ENCODE measurements at regions not wholly inside any gene's neighbourhood (a gene's known extent, or its start where the extent isn't known, plus 50 kb on each side); places are given as distances from the start of the nearest gene placed in this dataset.

DNA sequence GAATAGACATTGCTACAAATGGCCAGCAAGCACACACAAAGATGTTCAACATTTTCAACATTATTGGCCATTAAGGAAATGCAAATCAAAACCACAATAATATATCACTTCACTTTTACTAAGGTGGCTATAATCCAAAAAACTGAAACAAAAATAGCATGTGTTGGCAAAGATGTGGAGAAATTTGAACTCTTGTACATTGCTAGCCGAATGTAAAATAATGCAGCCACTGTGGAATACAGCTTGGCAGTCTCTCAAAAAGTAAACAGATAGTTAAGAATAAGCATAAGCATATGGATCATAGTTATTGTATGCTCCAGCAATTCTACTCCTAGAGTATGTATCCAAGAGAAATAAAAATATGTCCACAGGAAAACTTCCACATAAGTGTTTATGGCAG, 192.5 kb downstream of the EN1 start:
- intact Hi-C loops (cut with micrococcal nuclease), result no loop called here
- Mint-ChIP-seq H3K4me3 (no peak overlapping the region), H3K27ac (no peak overlapping the region), H3K4me1 (ENCODE audit: low read depth) (no peaks in the 10 kb centered on the region), H3K36me3 (ENCODE audit: low read depth) (no peaks in the 10 kb centered on the region), H3K9me3 (peaks cover 10% of the 10 kb centered on the region), H3K27me3 (no peaks in the 10 kb centered on the region)

DNA sequence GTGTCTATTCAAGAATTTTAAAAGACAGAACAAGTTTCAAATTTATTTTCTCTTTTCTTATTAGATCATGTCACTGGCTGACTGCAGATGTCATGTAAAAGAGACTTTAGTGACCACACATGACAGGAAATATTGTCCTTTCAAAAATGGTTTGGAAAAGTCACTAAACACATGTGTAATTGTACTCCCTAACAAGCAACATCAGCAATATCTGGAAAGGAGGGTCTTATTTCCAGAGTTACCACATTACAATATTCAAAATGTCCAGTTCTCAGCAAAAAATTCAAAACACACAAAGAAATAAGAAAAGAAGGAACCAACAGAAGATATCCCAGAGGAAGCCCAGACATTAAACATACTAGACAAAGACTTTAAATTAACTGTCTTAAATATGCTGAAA, 197.1 kb downstream of the EN1 start:
- intact Hi-C loops (cut with micrococcal nuclease), result no loop called here
- H3K9me3 Mint-ChIP-seq, result peaks cover 10% of the 10 kb centered on the region
- H3K4me3 Mint-ChIP-seq, result no peak overlapping the region
- no peaks in the 10 kb centered on the region for H3K36me3 Mint-ChIP-seq (ENCODE audit: low read depth)
- no peak overlapping the region for H3K27ac Mint-ChIP-seq
- H3K4me1 Mint-ChIP-seq (ENCODE audit: low read depth), result no peaks in the 10 kb centered on the region
- no peaks in the 10 kb centered on the region for H3K27me3 Mint-ChIP-seq

DNA sequence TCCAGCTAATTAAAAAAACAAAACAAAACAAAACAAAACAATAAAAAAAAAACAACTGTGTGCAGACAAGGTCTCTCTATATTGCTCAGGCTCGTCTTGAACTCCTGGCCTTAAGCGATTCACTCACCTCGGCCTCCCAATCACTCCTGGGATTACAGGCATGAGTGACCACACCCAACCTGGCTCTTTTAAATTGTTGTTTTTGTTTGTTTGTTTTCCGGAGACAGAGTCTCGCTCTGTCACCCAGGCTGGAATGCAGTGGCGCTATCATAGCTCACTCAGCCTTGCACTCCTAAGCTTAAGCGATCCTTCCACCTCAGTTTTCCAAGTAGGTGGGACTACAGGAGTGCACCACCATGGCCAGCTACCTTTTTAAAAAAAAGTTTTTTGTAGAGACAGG, 201.6 kb downstream of the EN1 start:
- H3K27ac Mint-ChIP-seq, result no peak overlapping the region
- H3K27me3 Mint-ChIP-seq, result peaks cover 1% of the 10 kb centered on the region
- intact Hi-C loops (cut with micrococcal nuclease), result no loop called here
- no peaks in the 10 kb centered on the region for H3K36me3 Mint-ChIP-seq (ENCODE audit: low read depth)
- H3K4me1 Mint-ChIP-seq (ENCODE audit: low read depth), result no peaks in the 10 kb centered on the region
- peaks cover 6% of the 10 kb centered on the region for H3K9me3 Mint-ChIP-seq
- no peak overlapping the region for H3K4me3 Mint-ChIP-seq

DNA sequence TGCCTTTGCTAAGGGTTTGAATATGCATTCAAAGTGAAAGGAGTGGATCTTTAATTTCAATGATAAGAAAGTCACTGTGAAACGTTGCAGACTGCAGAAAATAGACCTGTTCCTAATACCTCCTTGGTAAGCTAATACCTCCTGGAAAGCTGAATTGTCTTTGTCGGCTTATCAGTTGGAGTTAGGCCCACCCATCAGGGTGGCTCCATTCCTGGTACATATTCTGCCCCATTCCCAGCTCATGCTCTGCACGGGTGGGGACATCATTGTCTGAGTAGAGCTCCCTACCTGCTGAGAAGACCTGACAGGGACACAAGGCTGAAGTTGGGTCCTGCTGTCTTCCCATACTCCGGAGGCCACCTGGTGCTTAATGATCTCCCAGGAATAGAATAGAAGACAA, 203.3 kb downstream of the EN1 start:
- Mint-ChIP-seq H3K36me3 (ENCODE audit: low read depth) (no peaks in the 10 kb centered on the region), H3K27me3 (peaks cover 1% of the 10 kb centered on the region), H3K4me3 (no peak overlapping the region), H3K27ac (no peak overlapping the region), H3K9me3 (no peaks in the 10 kb centered on the region), H3K4me1 (ENCODE audit: low read depth) (no peaks in the 10 kb centered on the region)
- intact Hi-C loops (cut with micrococcal nuclease), result no loop called here

DNA sequence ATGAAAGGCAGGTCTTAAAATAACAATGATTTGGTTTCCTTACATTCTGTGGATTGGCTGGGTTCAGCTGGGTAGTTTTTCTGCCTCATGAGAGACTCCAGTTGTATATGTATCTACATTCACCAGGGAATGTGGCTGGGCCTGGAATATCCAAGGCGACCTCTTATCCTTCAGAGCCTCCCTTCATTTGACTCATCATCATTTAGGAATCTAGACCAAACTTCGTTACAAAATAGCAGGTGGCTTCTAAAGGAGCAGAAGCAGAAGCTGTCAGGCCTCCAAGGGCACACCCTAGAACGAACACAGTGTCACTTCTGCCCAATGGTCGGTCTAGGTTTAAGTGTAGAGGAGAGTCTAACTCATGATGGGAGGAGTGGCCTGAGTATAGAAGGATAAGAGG, 204.2 kb downstream of the EN1 start:
- no peak overlapping the region for H3K4me3 Mint-ChIP-seq
- H3K36me3 Mint-ChIP-seq (ENCODE audit: low read depth), result no peaks in the 10 kb centered on the region
- intact Hi-C loops (cut with micrococcal nuclease), result no loop called here
- H3K27me3 Mint-ChIP-seq, result peaks cover 1% of the 10 kb centered on the region
- no peaks in the 10 kb centered on the region for H3K4me1 Mint-ChIP-seq (ENCODE audit: low read depth)
- H3K27ac Mint-ChIP-seq, result no peak overlapping the region
- H3K9me3 Mint-ChIP-seq, result no peaks in the 10 kb centered on the region

DNA sequence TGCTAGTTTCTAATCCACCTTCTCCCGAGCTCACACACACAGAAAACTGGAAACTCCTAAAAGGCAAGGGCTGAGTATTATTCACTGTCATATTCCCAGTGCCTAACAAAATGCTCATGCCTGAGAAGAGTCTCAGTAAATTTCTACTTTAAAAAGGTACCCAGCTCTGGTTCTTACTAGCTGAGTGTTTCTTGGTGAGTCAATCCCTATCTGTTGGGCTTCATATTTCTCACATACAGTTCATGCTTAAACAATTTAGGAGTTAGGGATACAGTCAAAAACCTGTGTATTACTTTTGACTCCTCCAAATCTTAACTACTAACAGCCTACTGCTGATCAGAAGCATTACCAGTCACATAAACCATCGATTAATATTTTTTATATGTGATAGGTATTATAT, 204.9 kb downstream of the EN1 start:
- intact Hi-C loops (cut with micrococcal nuclease), result no loop called here
- H3K27ac Mint-ChIP-seq, result no peak overlapping the region
- peaks cover 1% of the 10 kb centered on the region for H3K27me3 Mint-ChIP-seq
- H3K9me3 Mint-ChIP-seq, result no peaks in the 10 kb centered on the region
- no peaks in the 10 kb centered on the region for H3K36me3 Mint-ChIP-seq (ENCODE audit: low read depth)
- H3K4me3 Mint-ChIP-seq, result no peak overlapping the region
- H3K4me1 Mint-ChIP-seq (ENCODE audit: low read depth), result no peaks in the 10 kb centered on the region

DNA sequence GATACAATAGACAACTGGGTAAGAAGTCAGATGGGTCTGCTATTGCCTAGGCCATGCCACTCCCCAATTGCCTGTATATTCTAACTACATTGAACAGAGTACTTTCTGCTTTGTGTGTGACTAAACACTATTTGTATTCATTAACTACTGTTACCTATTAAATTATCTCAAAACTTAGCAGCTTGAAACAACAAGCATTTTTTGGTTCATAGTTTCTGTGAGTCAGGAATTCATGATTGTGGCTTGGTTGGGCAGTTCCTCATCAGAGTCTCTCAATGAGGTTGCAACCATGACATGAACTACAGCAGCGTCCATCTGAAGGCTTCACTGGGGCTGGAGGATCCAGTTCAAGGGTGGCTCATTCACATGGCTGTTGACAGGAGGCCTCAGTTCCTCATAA, 205.7 kb downstream of the EN1 start:
- Mint-ChIP-seq H3K27ac (no peak overlapping the region), H3K27me3 (peaks cover 1% of the 10 kb centered on the region), H3K4me3 (no peak overlapping the region), H3K9me3 (no peaks in the 10 kb centered on the region), H3K4me1 (ENCODE audit: low read depth) (no peaks in the 10 kb centered on the region), H3K36me3 (ENCODE audit: low read depth) (no peaks in the 10 kb centered on the region)
- intact Hi-C loops (cut with micrococcal nuclease), result no loop called here

DNA sequence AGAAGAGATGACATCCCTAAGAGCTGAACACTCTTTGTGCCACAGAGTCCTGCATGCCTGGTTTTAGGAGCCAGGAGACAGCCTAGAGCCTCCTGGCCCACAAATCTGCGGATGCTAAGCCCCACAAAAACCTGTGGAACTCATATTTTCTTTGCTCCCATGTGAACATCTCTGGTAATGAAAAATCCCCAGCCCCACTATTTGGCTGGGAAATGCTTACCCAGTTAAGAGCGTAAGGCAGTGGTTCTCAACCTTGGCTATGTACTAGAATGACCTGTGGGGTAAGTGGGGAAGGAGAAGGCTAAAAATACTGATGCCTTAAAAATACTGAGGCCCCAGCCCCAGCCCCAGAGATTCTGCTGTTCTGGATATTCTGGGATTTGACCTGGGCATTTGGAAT, 208.1 kb downstream of the EN1 start:
- Mint-ChIP-seq H3K4me1 (ENCODE audit: low read depth) (no peaks in the 10 kb centered on the region), H3K36me3 (ENCODE audit: low read depth) (no peaks in the 10 kb centered on the region), H3K27ac (no peak overlapping the region), H3K27me3 (peaks cover 1% of the 10 kb centered on the region), H3K4me3 (no peak overlapping the region), H3K9me3 (no peaks in the 10 kb centered on the region)
- intact Hi-C loops (cut with micrococcal nuclease), result no loop called here

DNA sequence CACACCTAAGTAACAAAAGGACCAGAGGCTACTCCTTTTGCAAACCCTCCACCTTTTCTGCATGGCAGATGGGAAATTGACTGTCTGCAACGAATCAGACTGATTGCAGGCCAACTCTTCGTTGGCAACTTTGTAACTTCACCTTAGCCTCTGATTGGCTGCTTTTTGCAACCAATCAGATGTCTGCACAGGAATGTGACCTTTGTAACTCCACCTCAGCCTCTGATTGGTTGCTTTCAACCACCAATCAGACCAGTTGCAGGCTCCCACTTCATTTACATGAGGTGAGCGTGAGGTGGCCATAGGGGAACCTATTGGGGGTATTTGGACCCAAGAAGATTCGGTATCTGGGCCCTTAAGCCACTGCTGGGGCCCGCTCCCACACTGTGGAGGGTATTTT, 209.0 kb downstream of the EN1 start:
- no peaks in the 10 kb centered on the region for H3K4me1 Mint-ChIP-seq (ENCODE audit: low read depth)
- intact Hi-C loops (cut with micrococcal nuclease), result no loop called here
- no peaks in the 10 kb centered on the region for H3K9me3 Mint-ChIP-seq
- H3K27me3 Mint-ChIP-seq, result peaks cover 1% of the 10 kb centered on the region
- no peaks in the 10 kb centered on the region for H3K36me3 Mint-ChIP-seq (ENCODE audit: low read depth)
- H3K4me3 Mint-ChIP-seq, result no peak overlapping the region
- no peak overlapping the region for H3K27ac Mint-ChIP-seq

DNA sequence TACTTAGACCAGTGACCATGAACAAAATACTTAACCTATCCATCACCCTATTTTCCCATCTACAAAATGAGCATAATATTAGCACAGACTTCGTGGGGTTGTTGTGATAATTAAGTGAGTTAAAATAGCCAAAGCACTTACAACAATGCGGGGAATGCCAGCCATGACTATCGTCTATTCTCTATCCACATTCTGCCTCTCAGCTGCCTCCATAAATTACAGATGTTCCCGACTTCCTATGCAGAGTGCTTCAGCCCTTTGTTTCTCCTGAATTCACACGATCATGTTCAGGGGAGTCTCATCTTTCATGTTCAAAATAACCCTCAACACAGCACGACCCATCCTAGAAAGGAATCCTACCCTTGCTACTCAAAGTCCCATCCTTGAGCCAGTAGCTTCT, 211.6 kb downstream of the EN1 start:
- Mint-ChIP-seq H3K36me3 (ENCODE audit: low read depth) (no peaks in the 10 kb centered on the region), H3K27me3 (no peaks in the 10 kb centered on the region), H3K4me1 (ENCODE audit: low read depth) (no peaks in the 10 kb centered on the region), H3K4me3 (no peak overlapping the region), H3K27ac (no peak overlapping the region), H3K9me3 (no peaks in the 10 kb centered on the region)
- intact Hi-C loops (cut with micrococcal nuclease), result no loop called here

DNA sequence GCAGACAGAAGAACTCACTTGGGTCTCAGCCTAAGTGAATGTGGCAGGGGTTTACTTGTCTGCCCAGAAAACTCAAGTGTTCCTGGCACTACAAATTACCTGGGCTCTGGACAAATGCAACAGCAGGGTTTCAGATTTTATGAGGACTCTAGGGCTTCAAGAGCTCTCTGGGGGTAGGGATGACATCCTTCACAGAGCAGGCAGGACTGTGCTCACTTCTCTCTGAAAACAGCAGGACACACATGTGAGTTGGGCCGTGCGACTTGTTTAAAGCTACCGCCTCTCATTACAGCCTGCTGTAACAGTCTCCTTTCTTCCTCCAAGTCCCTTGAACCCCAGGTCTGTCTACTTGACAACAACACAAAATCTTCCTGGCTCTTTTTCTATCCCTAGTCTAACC, 212.6 kb downstream of the EN1 start:
- intact Hi-C loops (cut with micrococcal nuclease), result no loop called here
- Mint-ChIP-seq H3K4me3 (no peak overlapping the region), H3K27ac (no peak overlapping the region), H3K36me3 (ENCODE audit: low read depth) (no peaks in the 10 kb centered on the region), H3K9me3 (no peaks in the 10 kb centered on the region), H3K4me1 (ENCODE audit: low read depth) (no peaks in the 10 kb centered on the region), H3K27me3 (no peaks in the 10 kb centered on the region)

DNA sequence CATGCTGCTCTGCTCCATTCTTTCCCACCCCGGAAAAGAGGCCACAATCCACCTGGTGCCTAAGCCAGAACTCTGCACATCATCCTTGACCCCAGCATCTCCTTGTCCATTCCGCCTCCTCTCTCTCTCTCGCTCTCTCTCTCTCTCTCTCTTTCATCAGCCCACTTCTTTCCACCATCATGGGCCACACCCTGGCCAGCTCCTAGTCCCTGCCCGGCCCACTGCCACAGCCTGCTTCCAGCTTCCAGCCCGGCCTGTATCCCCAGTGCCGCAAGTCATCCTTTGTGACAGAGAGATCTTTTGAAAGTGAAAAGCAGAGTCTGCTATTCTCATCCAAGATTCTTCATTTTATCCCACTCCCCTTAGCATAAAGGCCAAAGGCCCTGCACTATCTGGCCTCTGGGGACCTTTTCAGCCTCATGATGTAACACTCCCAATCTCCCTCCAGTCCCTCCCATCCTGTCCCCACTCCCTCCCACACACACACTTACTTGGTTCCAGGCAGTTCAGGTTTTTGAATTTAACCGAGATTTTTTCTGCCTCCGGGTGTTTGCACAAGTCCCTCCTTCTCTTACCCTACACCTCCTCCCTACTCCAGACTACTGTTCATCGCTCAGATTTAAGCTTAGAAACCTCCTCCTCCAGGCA, 214.0 kb downstream of the EN1 start:
- intact Hi-C loops (cut with micrococcal nuclease), result no loop called here
- no peaks in the 10 kb centered on the region for H3K9me3 Mint-ChIP-seq
- H3K4me3 Mint-ChIP-seq, result no peak overlapping the region
- no peaks in the 10 kb centered on the region for H3K27me3 Mint-ChIP-seq
- no peaks in the 10 kb centered on the region for H3K36me3 Mint-ChIP-seq (ENCODE audit: low read depth)
- H3K4me1 Mint-ChIP-seq (ENCODE audit: low read depth), result no peaks in the 10 kb centered on the region
- H3K27ac Mint-ChIP-seq, result no peak overlapping the region

DNA sequence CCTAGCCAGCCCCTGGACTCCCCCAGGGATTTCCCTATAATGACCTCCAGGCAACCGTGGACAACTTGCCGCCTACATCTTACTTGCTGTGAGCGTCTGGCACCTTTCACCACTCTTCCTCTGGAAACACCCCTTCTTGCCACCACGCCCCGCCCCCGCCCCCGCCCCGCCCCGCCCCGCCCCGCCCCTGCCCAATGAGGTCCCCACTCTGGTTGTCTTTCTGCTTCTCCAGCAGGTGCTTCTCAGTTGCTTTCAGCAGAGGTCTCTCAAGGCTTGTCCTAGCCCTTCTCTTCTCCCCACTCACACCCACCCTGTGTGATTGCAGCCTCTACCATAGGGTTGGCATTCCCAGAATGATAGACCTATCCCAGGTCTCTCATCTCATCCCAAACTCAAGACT, 214.5 kb downstream of the EN1 start:
- Mint-ChIP-seq H3K4me3 (no peak overlapping the region), H3K36me3 (ENCODE audit: low read depth) (no peaks in the 10 kb centered on the region), H3K27ac (no peak overlapping the region), H3K9me3 (no peaks in the 10 kb centered on the region), H3K27me3 (no peaks in the 10 kb centered on the region), H3K4me1 (ENCODE audit: low read depth) (no peaks in the 10 kb centered on the region)
- intact Hi-C loops (cut with micrococcal nuclease), result no loop called here

DNA sequence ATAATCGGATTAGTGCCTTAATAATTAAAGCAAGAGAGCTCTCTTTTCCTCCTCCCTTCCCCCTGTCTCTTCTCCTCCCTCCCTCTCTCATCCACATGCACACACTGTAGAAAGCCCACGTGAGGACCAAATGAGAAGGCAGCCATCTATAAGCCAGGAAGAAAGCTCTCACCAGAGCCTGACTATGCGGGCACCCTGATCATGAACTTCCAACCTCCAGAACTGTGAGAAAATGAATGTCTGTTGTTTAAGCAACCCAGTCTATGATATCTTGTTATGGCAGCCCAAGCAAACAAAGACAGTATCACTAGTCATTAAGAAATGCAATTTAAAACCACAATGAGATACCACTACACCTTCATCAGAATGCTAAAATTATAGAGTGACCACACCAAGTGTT, 220.3 kb downstream of the EN1 start:
- no peaks in the 10 kb centered on the region for H3K36me3 Mint-ChIP-seq (ENCODE audit: low read depth)
- no peaks in the 10 kb centered on the region for H3K9me3 Mint-ChIP-seq
- H3K4me3 Mint-ChIP-seq, result no peak overlapping the region
- H3K27ac Mint-ChIP-seq, result no peak overlapping the region
- H3K27me3 Mint-ChIP-seq, result no peaks in the 10 kb centered on the region
- H3K4me1 Mint-ChIP-seq (ENCODE audit: low read depth), result no peaks in the 10 kb centered on the region
- intact Hi-C loops (cut with micrococcal nuclease), result no loop called here

DNA sequence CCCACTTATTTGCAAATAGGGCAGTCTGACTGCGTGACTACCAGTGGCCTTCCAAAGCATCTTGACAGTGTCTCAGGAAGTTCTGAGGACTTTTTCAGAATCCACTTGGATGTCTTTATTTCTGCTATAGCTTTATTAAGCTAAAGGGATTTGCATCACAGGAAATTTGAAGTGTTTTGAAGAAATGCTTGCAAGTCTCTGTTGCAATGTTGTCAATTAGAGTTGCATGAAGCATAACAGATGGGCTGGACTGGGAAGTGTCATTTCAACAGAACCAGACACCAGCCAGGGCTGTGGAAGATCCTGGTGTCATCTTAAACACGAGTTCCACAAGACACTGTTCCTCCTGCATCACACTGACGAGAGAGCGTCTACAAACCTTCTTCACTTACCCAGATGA, 224.5 kb downstream of the EN1 start:
- Mint-ChIP-seq H3K27me3 (no peaks in the 10 kb centered on the region), H3K27ac (no peak overlapping the region), H3K4me3 (no peak overlapping the region), H3K36me3 (ENCODE audit: low read depth) (no peaks in the 10 kb centered on the region), H3K9me3 (no peaks in the 10 kb centered on the region), H3K4me1 (ENCODE audit: low read depth) (no peaks in the 10 kb centered on the region)
- intact Hi-C loops (cut with micrococcal nuclease), result no loop called here
